ENCODE measurements at regions not wholly inside any gene's neighbourhood (a gene's known extent, or its start where the extent isn't known, plus 50 kb on each side); places are given as distances from the start of the nearest gene placed in this dataset.

- TF ChIP-seq CTCF (conservative IDR thresholded peaks at IDR 0.05; ENCODE audit: low read depth, low read length) (no peak), EZH2phosphoT487 (IDR thresholded peaks at IDR 0.05; ENCODE audit: borderline replicate concordance, low read length) (no peak)
Observed at GRCh38 chr12:65533177-65533883, 254.8 kb downstream of the MSRB3 start.
